ENCODE measurements at regions not wholly inside any gene's neighbourhood (a gene's known extent, or its start where the extent isn't known, plus 50 kb on each side); places are given as distances from the start of the nearest gene placed in this dataset.

GRCh38 chr10:47207894-47208469 lies 92.0 kb upstream of the GDF10 start:
- Histone ChIP-seq H3K27ac (no peak overlapping the region), H3K9me3 (peaks cover 0 to 9% (median 6%) of the 10 kb centered on the region in 3 donors)
- intact Hi-C loops (cut with DNase I; ENCODE audit: low total_unique reads) = no loop called here

GRCh38 chr10:47209466-47209865 lies 90.5 kb upstream of the GDF10 start:
- Histone ChIP-seq H3K36me3 (no peaks in the 10 kb centered on the region), H3K9me3 (peaks cover 0 to 9% (median 6%) of the 10 kb centered on the region in 3 donors), H3K4me3 (no peak overlapping the region), H3K27me3 (no peaks in the 10 kb centered on the region), H3K4me1 (no peaks in the 10 kb centered on the region), H3K27ac (no peak overlapping the region)
- DNase-seq = no peak
- no peak for TF ChIP-seq CTCF (IDR thresholded peaks at IDR 0.05)
- intact Hi-C loops (cut with DNase I; ENCODE audit: low total_unique reads) = no loop called here

More at GRCh38 chr10:47207894-47208469, 92.0 kb upstream of the GDF10 start:
- Histone ChIP-seq H3K27me3 (no peaks in the 10 kb centered on the region), H3K36me3 (no peaks in the 10 kb centered on the region), H3K4me3 (no peak overlapping the region), H3K4me1 (no peaks in the 10 kb centered on the region)
- TF ChIP-seq CTCF (IDR thresholded peaks at IDR 0.05) = no peak
- DNase-seq = no peak

GRCh38 chr10:47214520-47214919 lies 85.5 kb upstream of the GDF10 start:
- intact Hi-C loops (cut with DNase I; ENCODE audit: low total_unique reads) = no loop called here
- H3K4me3 ChIP-seq = no peak overlapping the region
- no peaks in the 10 kb centered on the region for H3K36me3 ChIP-seq
- H3K27ac ChIP-seq = no peak overlapping the region
- no peak for DNase-seq
- peaks cover 0 to 9% (median 6%) of the 10 kb centered on the region in 3 donors for H3K9me3 ChIP-seq
- H3K4me1 ChIP-seq = no peaks in the 10 kb centered on the region
- no peak for TF ChIP-seq CTCF (IDR thresholded peaks at IDR 0.05)
- no peaks in the 10 kb centered on the region for H3K27me3 ChIP-seq

GRCh38 chr10:47217113-47217512 lies 82.9 kb upstream of the GDF10 start:
- H3K36me3 ChIP-seq = no peaks in the 10 kb centered on the region
- H3K27ac ChIP-seq = no peak overlapping the region
- DNase-seq = no peak
- intact Hi-C loops (cut with DNase I; ENCODE audit: low total_unique reads) = no loop called here
- no peak for TF ChIP-seq CTCF (IDR thresholded peaks at IDR 0.05)
- H3K27me3 ChIP-seq = no peaks in the 10 kb centered on the region
- H3K9me3 ChIP-seq = peaks cover 0 to 6% (median 6%) of the 10 kb centered on the region in 3 donors
- H3K4me3 ChIP-seq = no peak overlapping the region
- no peaks in the 10 kb centered on the region for H3K4me1 ChIP-seq

GRCh38 chr10:47218803-47219202 lies 81.2 kb upstream of the GDF10 start:
- no peak for TF ChIP-seq CTCF (IDR thresholded peaks at IDR 0.05)
- H3K4me1 ChIP-seq = no peaks in the 10 kb centered on the region
- intact Hi-C loops (cut with DNase I; ENCODE audit: low total_unique reads) = no loop called here
- no peak overlapping the region for H3K4me3 ChIP-seq
- no peak overlapping the region for H3K27ac ChIP-seq
- H3K27me3 ChIP-seq = no peaks in the 10 kb centered on the region
- no peaks in the 10 kb centered on the region for H3K36me3 ChIP-seq
- DNase-seq = no peak
- H3K9me3 ChIP-seq = no peaks in the 10 kb centered on the region

GRCh38 chr10:47222461-47222860 lies 77.5 kb upstream of the GDF10 start:
- H3K4me1 ChIP-seq = no peaks in the 10 kb centered on the region
- no peak for TF ChIP-seq CTCF (IDR thresholded peaks at IDR 0.05)
- no peak overlapping the region for H3K27ac ChIP-seq
- no peaks in the 10 kb centered on the region for H3K27me3 ChIP-seq
- DNase-seq = no peak
- H3K4me3 ChIP-seq = no peak overlapping the region
- no peaks in the 10 kb centered on the region for H3K36me3 ChIP-seq
- H3K9me3 ChIP-seq = no peaks in the 10 kb centered on the region
- intact Hi-C loops (cut with DNase I; ENCODE audit: low total_unique reads) = no loop called here
